IPS-15b (cell line): ENCODE measurements at regions not wholly inside any gene's neighbourhood (a gene's known extent, or its start where the extent isn't known, plus 50 kb on each side); places are given as distances from the start of the nearest gene placed in this dataset.
"Not testable (repeated sequence)": the region's sequence is repeated elsewhere in the genome, so short reads cannot be mapped to it uniquely, and the experiment has no call there.

Source experiments
- H3K27me3 ChIP-seq: one replicate; pipeline ENCODE4 v1.6.1; 2013; ENCODE audit warnings: low read length; ENCODE audit not compliant: control insufficient read depth, insufficient read depth
- H3K36me3 ChIP-seq: one replicate; pipeline ENCODE4 v1.6.1; 2013; ENCODE audit warnings: low read length; ENCODE audit not compliant: control insufficient read depth, insufficient read depth
- H3K4me1 ChIP-seq: one replicate; pipeline ENCODE4 v1.6.1; 2013; ENCODE audit warnings: mild to moderate bottlenecking, low read length; ENCODE audit not compliant: control insufficient read depth, insufficient read depth
- H3K4me3 ChIP-seq: one replicate; pipeline ENCODE4 v1.5.1; 2013; ENCODE audit warnings: low read depth, low read length
- H3K9ac ChIP-seq: one replicate; pipeline ENCODE4 v1.6.1; 2013; ENCODE audit warnings: low read depth, mild to moderate bottlenecking, low read length
- H3K9me3 ChIP-seq: one replicate; pipeline ENCODE4 v1.6.1; 2013; ENCODE audit warnings: mild to moderate bottlenecking, low read length; ENCODE audit not compliant: control insufficient read depth, insufficient read depth

GRCh38 chr9:106218427-106218826, 524.1 kb downstream of the TMEM38B start:
- Histone ChIP-seq H3K27me3 (no peaks in the 10 kb centered on the region), H3K36me3 (no peaks in the 10 kb centered on the region), H3K4me3 (no peak overlapping the region), H3K9me3 (no peaks in the 10 kb centered on the region), H3K4me1 (no peaks in the 10 kb centered on the region), H3K9ac (no peak overlapping the region)

GRCh38 chr9:106218854-106219253, 524.5 kb downstream of the TMEM38B start:
- Histone ChIP-seq H3K36me3 (no peaks in the 10 kb centered on the region), H3K27me3 (no peaks in the 10 kb centered on the region), H3K4me1 (no peaks in the 10 kb centered on the region), H3K4me3 (no peak overlapping the region), H3K9ac (no peak overlapping the region), H3K9me3 (no peaks in the 10 kb centered on the region)

DNA sequence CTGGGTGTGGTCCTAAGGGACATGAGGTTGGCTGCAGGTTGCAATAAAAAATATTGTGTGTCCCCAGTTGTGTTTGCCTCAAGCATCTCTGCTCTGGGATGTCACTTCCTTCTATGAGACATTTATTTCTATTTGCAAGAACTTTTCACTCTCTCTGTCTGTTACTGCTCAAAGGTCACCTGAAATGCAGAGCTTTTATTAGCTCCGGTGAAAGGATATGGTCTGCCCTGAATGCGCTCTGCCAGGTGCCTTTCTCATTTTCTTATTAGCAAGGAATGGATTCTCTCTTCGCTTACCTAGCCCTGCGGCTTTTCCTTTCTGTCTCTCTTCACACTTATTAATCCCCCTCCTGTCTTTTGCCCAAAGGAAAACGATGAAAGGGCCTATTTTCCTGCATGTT, 526.1 kb downstream of the TMEM38B start:
- Histone ChIP-seq H3K9me3 (no peaks in the 10 kb centered on the region), H3K27me3 (no peaks in the 10 kb centered on the region), H3K4me3 (no peak overlapping the region), H3K36me3 (no peaks in the 10 kb centered on the region), H3K9ac (no peak overlapping the region), H3K4me1 (no peaks in the 10 kb centered on the region)

DNA sequence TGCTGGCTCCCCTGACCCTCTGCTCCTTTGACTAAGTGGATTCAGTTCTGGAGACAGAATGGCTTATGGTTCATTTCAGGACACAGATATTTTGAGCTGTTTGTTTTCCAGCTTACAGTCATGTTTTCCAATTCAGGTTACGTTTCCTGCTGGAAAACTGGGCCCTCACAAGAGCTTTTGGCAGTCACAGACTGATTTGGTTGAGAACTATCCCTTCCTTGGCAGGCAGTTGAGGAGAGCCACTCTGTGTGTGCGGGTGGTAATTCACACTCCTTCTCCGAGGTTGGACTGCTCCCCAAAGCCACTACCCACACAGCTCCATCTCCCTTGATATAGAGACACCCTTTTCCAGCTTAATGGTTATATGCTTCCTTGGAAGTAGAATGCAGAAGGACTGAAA, 534.5 kb downstream of the TMEM38B start:
- Histone ChIP-seq H3K9me3 (no peaks in the 10 kb centered on the region), H3K36me3 (no peaks in the 10 kb centered on the region), H3K4me3 (no peak overlapping the region), H3K4me1 (no peaks in the 10 kb centered on the region), H3K9ac (no peak overlapping the region), H3K27me3 (no peaks in the 10 kb centered on the region)

GRCh38 chr9:106233116-106233515, 538.8 kb downstream of the TMEM38B start:
- no peaks in the 10 kb centered on the region for H3K27me3 ChIP-seq
- H3K4me3 ChIP-seq: no peak overlapping the region
- no peak overlapping the region for H3K9ac ChIP-seq
- H3K4me1 ChIP-seq: no peaks in the 10 kb centered on the region
- no peaks in the 10 kb centered on the region for H3K36me3 ChIP-seq
- no peaks in the 10 kb centered on the region for H3K9me3 ChIP-seq

GRCh38 chr9:106260908-106261307, 566.6 kb downstream of the TMEM38B start:
- H3K36me3 ChIP-seq, H3K9ac ChIP-seq, H3K4me1 ChIP-seq: not testable (repeated sequence)

GRCh38 chr9:106277966-106278365, 583.6 kb downstream of the TMEM38B start:
- H3K4me3 ChIP-seq: no peak overlapping the region
- H3K27me3 ChIP-seq: no peaks in the 10 kb centered on the region

More at GRCh38 chr9:106260908-106261307, 566.6 kb downstream of the TMEM38B start:
- H3K27me3 ChIP-seq, H3K9me3 ChIP-seq, H3K4me3 ChIP-seq: not testable (repeated sequence)

DNA sequence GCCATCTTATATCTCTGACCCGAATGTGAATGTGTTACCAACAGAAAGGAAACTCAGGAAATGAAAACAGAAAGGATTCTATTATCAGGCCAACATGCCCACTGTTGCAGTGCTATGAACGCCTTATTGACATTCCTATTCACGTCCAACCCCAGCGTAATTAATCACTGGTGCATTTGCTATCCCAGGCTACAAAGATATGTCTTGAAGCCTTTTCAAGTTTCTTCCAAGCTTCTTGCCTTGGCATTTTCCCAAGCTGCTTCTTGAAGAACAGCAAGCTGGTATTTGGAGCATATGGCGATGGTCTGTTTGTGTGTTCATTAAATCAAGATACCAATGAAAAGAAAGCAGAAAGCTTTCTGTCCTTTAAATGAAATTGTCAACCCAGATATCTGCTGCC, 579.2 kb upstream of the ZNF462 start:
- Histone ChIP-seq H3K9ac (no peak overlapping the region), H3K4me3 (no peak overlapping the region), H3K27me3 (no peaks in the 10 kb centered on the region), H3K36me3 (no peaks in the 10 kb centered on the region), H3K9me3 (peaks cover 3% of the 10 kb centered on the region), H3K4me1 (peaks cover 7% of the 10 kb centered on the region)

More at GRCh38 chr9:106277966-106278365, 583.6 kb downstream of the TMEM38B start:
- H3K36me3 ChIP-seq: no peaks in the 10 kb centered on the region
- no peaks in the 10 kb centered on the region for H3K4me1 ChIP-seq
- peaks cover 3% of the 10 kb centered on the region for H3K9me3 ChIP-seq
- no peak overlapping the region for H3K9ac ChIP-seq

DNA sequence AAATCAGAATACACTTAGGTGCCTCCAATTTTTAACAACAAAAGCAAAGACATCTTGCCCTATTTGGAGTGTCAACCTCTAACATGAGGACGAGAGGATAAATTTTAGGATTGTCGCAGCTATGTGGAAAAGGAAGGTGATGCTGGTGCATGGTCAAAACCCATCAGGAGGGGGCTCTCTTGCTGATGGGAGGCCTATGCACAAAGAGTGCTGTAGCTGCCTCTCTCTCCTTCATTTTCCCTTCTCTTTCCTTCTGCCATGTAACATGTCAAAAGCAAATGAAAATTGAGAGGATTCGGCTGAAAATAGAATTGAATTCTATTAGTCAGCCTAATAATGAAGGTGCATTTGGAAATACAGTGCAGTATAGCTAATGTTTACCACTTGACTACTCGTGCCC, 578.7 kb upstream of the ZNF462 start:
- H3K9ac ChIP-seq: no peak overlapping the region
- H3K36me3 ChIP-seq: no peaks in the 10 kb centered on the region
- H3K27me3 ChIP-seq: no peaks in the 10 kb centered on the region
- peaks cover 3% of the 10 kb centered on the region for H3K9me3 ChIP-seq
- H3K4me3 ChIP-seq: no peak overlapping the region
- H3K4me1 ChIP-seq: peaks cover 7% of the 10 kb centered on the region

GRCh38 chr9:106286249-106286648, 576.7 kb upstream of the ZNF462 start:
- H3K9me3 ChIP-seq: peaks cover 3% of the 10 kb centered on the region
- H3K36me3 ChIP-seq: no peaks in the 10 kb centered on the region
- H3K27me3 ChIP-seq: no peaks in the 10 kb centered on the region
- H3K4me1 ChIP-seq: peaks cover 7% of the 10 kb centered on the region
- no peak overlapping the region for H3K9ac ChIP-seq
- H3K4me3 ChIP-seq: no peak overlapping the region

DNA sequence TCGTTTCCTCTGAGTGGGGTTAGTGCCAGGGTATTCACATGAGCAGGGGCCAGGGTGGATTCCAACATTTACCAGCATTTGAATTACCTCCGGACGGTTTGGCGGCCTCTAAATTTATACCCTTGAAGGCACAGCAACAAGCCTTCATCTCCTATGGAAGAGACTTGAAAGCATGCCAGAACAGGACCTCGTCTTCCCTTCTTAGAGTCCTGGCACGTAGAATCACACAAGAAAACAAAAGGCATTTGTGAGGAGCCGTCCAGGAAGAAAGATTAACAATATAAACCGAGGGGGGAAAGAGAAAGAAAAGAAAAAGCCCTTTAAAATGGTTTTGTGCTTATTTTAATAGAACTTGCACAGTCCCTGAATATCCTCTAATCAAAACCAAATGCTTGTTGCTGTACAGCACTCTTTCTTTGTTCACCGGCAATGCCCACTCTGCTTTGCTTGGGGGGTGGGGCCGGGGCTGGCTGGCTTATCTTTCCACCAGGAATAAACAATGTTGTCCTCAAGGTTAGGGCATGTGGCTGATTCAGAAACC, 575.8 kb upstream of the ZNF462 start:
- Histone ChIP-seq H3K9ac (no peak overlapping the region), H3K27me3 (no peaks in the 10 kb centered on the region), H3K4me3 (no peak overlapping the region), H3K36me3 (no peaks in the 10 kb centered on the region), H3K4me1 (peaks cover 7% of the 10 kb centered on the region), H3K9me3 (no peaks in the 10 kb centered on the region)

GRCh38 chr9:106287731-106288130, 575.2 kb upstream of the ZNF462 start:
- Histone ChIP-seq H3K9me3 (no peaks in the 10 kb centered on the region), H3K4me3 (no peak overlapping the region), H3K36me3 (no peaks in the 10 kb centered on the region), H3K4me1 (peaks cover 7% of the 10 kb centered on the region), H3K27me3 (no peaks in the 10 kb centered on the region), H3K9ac (no peak overlapping the region)
